Brain microvascular endothelial cell (primary cell): ENCODE measurements at regions not wholly inside any gene's neighbourhood (a gene's known extent, or its start where the extent isn't known, plus 50 kb on each side); places are given as distances from the start of the nearest gene placed in this dataset.

ENCODE experiments used
- DNase-seq: peaks from one replicate; pipeline ENCODE4 v3.0.0-alpha.2; 2020
- H3K27ac ChIP-seq: fragments of 250-450 bp; sonication (Bioruptor Pico); 2 replicates; pipeline ENCODE4 v1.5.1; 2020; ENCODE audit warnings: mild to moderate bottlenecking, moderate library complexity
- H3K27me3 ChIP-seq: fragments of 250-450 bp; sonication (Bioruptor Pico); replicated peaks from 2 replicates; pipeline ENCODE4 v1.5.1; 2020; ENCODE audit warnings: mild to moderate bottlenecking
- H3K36me3 ChIP-seq: fragments of 250-450 bp; sonication (Bioruptor Pico); replicated peaks from 2 replicates; pipeline ENCODE4 v1.5.1; 2020; ENCODE audit warnings: mild to moderate bottlenecking
- H3K4me3 ChIP-seq: 2 replicates; pipeline ENCODE4 v1.5.1; 2011; ENCODE audit warnings: low read depth, mild to moderate bottlenecking, control low read depth, low read length, moderate library complexity
- CTCF ChIP-seq: IDR thresholded peaks from 2 replicates; pipeline ENCODE4 v1.5.1; 2011; ENCODE audit warnings: low read depth, mild to moderate bottlenecking, moderate library complexity, low read length, control low read depth, inconsistent platforms; ENCODE audit errors: missing control alignments
- in situ Hi-C: cut with HindIII; loops from 2 replicates; pipeline ENCODE4 v1.10.0; 2017; ENCODE audit warnings: low sequenced_read_pairs, low pct_ligation_motif_present

GRCh38 chr6:76867182-76867581, 596.1 kb downstream of the HTR1B start:
- no peaks in the 10 kb centered on the region for H3K27me3 ChIP-seq
- in situ Hi-C loops, result no loop called here
- no peak overlapping the region for H3K27ac ChIP-seq
- H3K36me3 ChIP-seq, result no peaks in the 10 kb centered on the region
- H3K4me3 ChIP-seq, result no peak overlapping the region
- DNase-seq, result no peak
- TF ChIP-seq CTCF, result no peak

GRCh38 chr6:76866091-76866915, 597.0 kb downstream of the HTR1B start:
- no peak for TF ChIP-seq CTCF

GRCh38 chr6:76862936-76863335, 600.4 kb downstream of the HTR1B start:
- in situ Hi-C loops, result no loop called here
- no peak for DNase-seq
- Histone ChIP-seq H3K27me3 (no peaks in the 10 kb centered on the region), H3K27ac (no peak overlapping the region), H3K36me3 (no peaks in the 10 kb centered on the region), H3K4me3 (no peak overlapping the region)
- TF ChIP-seq CTCF, result no peak

More at GRCh38 chr6:76866091-76866915, 597.0 kb downstream of the HTR1B start:
- no peak for DNase-seq
- Histone ChIP-seq H3K27ac (no peak overlapping the region), H3K4me3 (no peak overlapping the region), H3K27me3 (no peaks in the 10 kb centered on the region), H3K36me3 (no peaks in the 10 kb centered on the region)
- in situ Hi-C loops, result no loop called here

- no peak for DNase-seq
- in situ Hi-C loops, result no loop called here
Measured at GRCh38 chr6:76861403-76861802, 601.9 kb downstream of the HTR1B start.

GRCh38 chr6:76856065-76856464, 607.2 kb downstream of the HTR1B start:
- DNase-seq, result no peak
- no peaks in the 10 kb centered on the region for H3K27me3 ChIP-seq
- no peak overlapping the region for H3K4me3 ChIP-seq
- no peak overlapping the region for H3K27ac ChIP-seq
- TF ChIP-seq CTCF, result no peak
- no peaks in the 10 kb centered on the region for H3K36me3 ChIP-seq
- in situ Hi-C loops, result no loop called here

More at GRCh38 chr6:76861403-76861802, 601.9 kb downstream of the HTR1B start:
- peak; percentile 56 for TF ChIP-seq CTCF
- Histone ChIP-seq H3K36me3 (no peaks in the 10 kb centered on the region), H3K4me3 (no peak overlapping the region), H3K27me3 (no peaks in the 10 kb centered on the region), H3K27ac (no peak overlapping the region)
